MM.1S (cell line): ENCODE measurements at regions not wholly inside any gene's neighbourhood (a gene's known extent, or its start where the extent isn't known, plus 50 kb on each side); places are given as distances from the start of the nearest gene placed in this dataset.

Experiments
- DNase-seq: peaks from one replicate; pipeline ENCODE4 v3.0.0-alpha.2; 2015
- H2AFZ ChIP-seq: fragments of 300-600 bp; sonication (generic); 2 replicates; pipeline ENCODE4 v1.6.0; 2016; ENCODE audit warnings: antibody characterized with exemption, low read length
- H3F3A ChIP-seq: fragments of 300-600 bp; sonication (generic); 2 replicates; pipeline ENCODE4 v1.6.1; 2016; ENCODE audit warnings: mild to moderate bottlenecking, antibody characterized with exemption, low read length, moderate library complexity, mixed read lengths; ENCODE audit not compliant: insufficient read depth
- H3K27ac ChIP-seq: fragments of 300-600 bp; sonication (generic); 2 replicates; pipeline ENCODE4 v1.5.1; 2016; ENCODE audit warnings: mild to moderate bottlenecking, low read length
- H3K27me3 ChIP-seq: fragments of 300-600 bp; sonication (generic); replicated peaks from 2 replicates; pipeline ENCODE4 v1.6.0; 2016; ENCODE audit warnings: low read length; ENCODE audit not compliant: insufficient read depth
- H3K36me3 ChIP-seq: fragments of 300-600 bp; sonication (generic); replicated peaks from 2 replicates; pipeline ENCODE4 v1.6.1; 2016; ENCODE audit warnings: mild to moderate bottlenecking, low read length, mixed read lengths; ENCODE audit not compliant: insufficient read depth
- H3K4me1 ChIP-seq: fragments of 300-600 bp; sonication (generic); 2 replicates; pipeline ENCODE4 v1.6.1; 2016; ENCODE audit warnings: low read length, mixed read lengths
- H3K4me2 ChIP-seq: fragments of 300-600 bp; sonication (generic); 2 replicates; pipeline ENCODE4 v1.6.0; 2016; ENCODE audit warnings: low read depth, low read length
- H3K4me3 ChIP-seq: fragments of 300-600 bp; sonication (generic); 2 replicates; pipeline ENCODE4 v1.5.1; 2016; ENCODE audit warnings: low read length, mixed read lengths
- H3K79me2 ChIP-seq: fragments of 300-600 bp; sonication (generic); 2 replicates; pipeline ENCODE4 v1.6.1; 2016; ENCODE audit warnings: mixed run types, low read length, mixed read lengths
- H3K9ac ChIP-seq: fragments of 300-600 bp; sonication (generic); 2 replicates; pipeline ENCODE4 v1.6.1; 2016; ENCODE audit warnings: low read length, mixed read lengths
- H3K9me2 ChIP-seq: fragments of 300-600 bp; sonication (generic); replicated peaks from 2 replicates; pipeline ENCODE4 v1.6.1; 2016; ENCODE audit warnings: mild to moderate bottlenecking, low read length, mixed read lengths; ENCODE audit not compliant: insufficient read depth
- H3K9me3 ChIP-seq: fragments of 300-600 bp; sonication (generic); replicated peaks from 2 replicates; pipeline ENCODE4 v1.6.1; 2016; ENCODE audit warnings: mild to moderate bottlenecking, low read length, mixed read lengths; ENCODE audit not compliant: insufficient read depth
- H4K20me1 ChIP-seq: fragments of 300-600 bp; sonication (generic); 2 replicates; pipeline ENCODE4 v1.6.1; 2016; ENCODE audit warnings: mild to moderate bottlenecking, low read length, moderate library complexity, mixed read lengths; ENCODE audit not compliant: insufficient read depth
- CTCF ChIP-seq: fragments of 300-600 bp; sonication (generic); IDR thresholded peaks from 2 replicates; pipeline ENCODE4 v1.5.1; 2016; ENCODE audit warnings: antibody characterized with exemption, low read length, mixed read lengths
- EZH2 ChIP-seq: fragments of 300-600 bp; sonication (generic); optimal IDR thresholded peaks from 2 replicates; pipeline ENCODE3; 2017; ENCODE audit warnings: low read depth, mild to moderate bottlenecking, antibody characterized with exemption, low read length, mixed read lengths
- EZH2phosphoT487 ChIP-seq: fragments of 300-600 bp; sonication (generic); IDR thresholded peaks from 2 replicates; pipeline ENCODE4 v1.6.1; 2018; ENCODE audit warnings: antibody characterized with exemption, low read length

GRCh38 chr5:60365001-60365400 is 335.0 kb downstream of the DEPDC1B start:
- H3K27me3 ChIP-seq, result no peaks in the 10 kb centered on the region
- TF ChIP-seq EZH2 (no peak), CTCF (no peak), EZH2phosphoT487 (no peak)
- H2AFZ ChIP-seq, result no peak overlapping the region
- H3F3A ChIP-seq, result no peaks in the 10 kb centered on the region
- no peaks in the 10 kb centered on the region for H3K9me2 ChIP-seq
- no peak for DNase-seq
- H3K9ac ChIP-seq, result no peak overlapping the region
- H3K4me2 ChIP-seq, result no peak overlapping the region
- no peak overlapping the region for H3K4me3 ChIP-seq
- no peaks in the 10 kb centered on the region for H3K36me3 ChIP-seq
- no peak overlapping the region for H3K27ac ChIP-seq
- H3K9me3 ChIP-seq, result no peaks in the 10 kb centered on the region
- no peaks in the 10 kb centered on the region for H3K4me1 ChIP-seq
- no peaks in the 10 kb centered on the region for H3K79me2 ChIP-seq
- no peaks in the 10 kb centered on the region for H4K20me1 ChIP-seq

GRCh38 chr5:60362158-60362557 is 337.8 kb downstream of the DEPDC1B start:
- Histone ChIP-seq H3K4me3 (no peak overlapping the region), H4K20me1 (no peaks in the 10 kb centered on the region), H2AFZ (no peak overlapping the region), H3K36me3 (no peaks in the 10 kb centered on the region), H3K27me3 (no peaks in the 10 kb centered on the region), H3K4me2 (no peak overlapping the region), H3F3A (no peaks in the 10 kb centered on the region), H3K79me2 (no peaks in the 10 kb centered on the region), H3K9me2 (no peaks in the 10 kb centered on the region), H3K9me3 (no peaks in the 10 kb centered on the region), H3K9ac (no peak overlapping the region), H3K27ac (no peak overlapping the region), H3K4me1 (no peaks in the 10 kb centered on the region)
- TF ChIP-seq CTCF (no peak), EZH2phosphoT487 (no peak), EZH2 (no peak)
- no peak for DNase-seq

GRCh38 chr5:60360355-60360754 is 339.6 kb downstream of the DEPDC1B start:
- Histone ChIP-seq H3K4me1 (no peaks in the 10 kb centered on the region), H3K9ac (no peak overlapping the region), H3K9me3 (no peaks in the 10 kb centered on the region), H3K4me3 (no peak overlapping the region), H3F3A (no peaks in the 10 kb centered on the region), H4K20me1 (no peaks in the 10 kb centered on the region), H3K36me3 (no peaks in the 10 kb centered on the region), H3K4me2 (no peak overlapping the region), H3K9me2 (no peaks in the 10 kb centered on the region), H3K79me2 (no peaks in the 10 kb centered on the region), H3K27ac (no peak overlapping the region), H2AFZ (no peak overlapping the region), H3K27me3 (no peaks in the 10 kb centered on the region)
- no peak for TF ChIP-seq EZH2
- TF ChIP-seq EZH2phosphoT487, result no peak
- TF ChIP-seq CTCF, result no peak
- no peak for DNase-seq
